ENCODE measurements at regions not wholly inside any gene's neighbourhood (a gene's known extent, or its start where the extent isn't known, plus 50 kb on each side); places are given as distances from the start of the nearest gene placed in this dataset.

DNA sequence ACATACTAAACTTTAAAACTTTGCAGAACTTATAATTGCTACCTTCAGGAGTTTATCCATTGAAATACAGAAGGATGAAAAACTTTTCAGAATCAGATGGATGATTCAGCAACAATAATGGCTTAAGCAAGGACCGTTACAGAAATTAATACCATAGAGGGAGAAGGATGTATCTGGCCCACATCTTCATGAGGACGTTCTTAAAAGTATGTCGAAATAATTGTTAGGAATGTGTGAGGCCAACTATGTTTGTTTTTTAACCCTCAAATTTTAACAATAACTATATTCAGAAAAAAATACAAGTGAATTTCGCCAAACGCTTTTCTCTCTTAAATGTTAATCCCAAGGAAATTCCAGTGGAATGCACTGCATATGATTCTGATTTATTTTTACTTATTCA lies 105.2 kb upstream of the EPHA3 start:
- Histone ChIP-seq H3K36me3 (ENCODE audit: insufficient read depth) (no peaks in the 10 kb centered on the region), H2AFZ (no peak overlapping the region), H4K20me1 (replicated peaks; ENCODE audit: insufficient read depth) (no peaks in the 10 kb centered on the region), H3F3A (replicated peaks; ENCODE audit: low read depth) (no peaks in the 10 kb centered on the region), H3K27ac (ENCODE audit: low read depth) (no peak overlapping the region), H3K27me3 (ENCODE audit: insufficient read depth) (no peaks in the 10 kb centered on the region), H3K4me3 (no peak overlapping the region), H3K4me2 (no peak overlapping the region), H3K4me1 (ENCODE audit: insufficient read depth) (no peaks in the 10 kb centered on the region), H3K9me2 (ENCODE audit: insufficient read depth) (no peaks in the 10 kb centered on the region), H3K79me2 (replicated peaks; ENCODE audit: insufficient read depth) (no peaks in the 10 kb centered on the region)
- H3K4me1 Mint-ChIP-seq, result no peaks in the 10 kb centered on the region
- H3K27ac Mint-ChIP-seq, result no peak overlapping the region
- no peaks in the 10 kb centered on the region for H3K27me3 Mint-ChIP-seq (ENCODE audit: insufficient read depth, low read depth, poor library complexity)
- no peak overlapping the region for H3K4me3 Mint-ChIP-seq
- DNase-seq (ENCODE audit: low spot score) (no peak), ATAC-seq (no peak)
- peaks cover 3% of the 10 kb centered on the region; the same call in 1 of the 3 replicates for H3K9me3 Mint-ChIP-seq
- no peaks in the 10 kb centered on the region for H3K36me3 Mint-ChIP-seq (ENCODE audit: low read depth)
- TF ChIP-seq REST (IDR thresholded peaks at IDR 0.05; ENCODE audit: unreplicated experiment) (no peak), JUNB (IDR thresholded peaks at IDR 0.05; ENCODE audit: unreplicated experiment) (no peak), POLR2AphosphoS5 (IDR thresholded peaks at IDR 0.05; ENCODE audit: low read depth) (no peak), ZNF331 (CRISPR knock-in tag; IDR thresholded peaks at IDR 0.05; ENCODE audit: low read depth) (no peak), ZNF114 (CRISPR knock-in tag; IDR thresholded peaks at IDR 0.05) (no peak), STAT1 (IDR thresholded peaks at IDR 0.05; ENCODE audit: unreplicated experiment) (no peak), ZNF462 (CRISPR knock-in tag; IDR thresholded peaks at IDR 0.05) (no peak), EZH2 (IDR thresholded peaks at IDR 0.05; ENCODE audit: low read depth, unreplicated experiment) (no peak), CREB1 (CRISPR knock-in tag; IDR thresholded peaks at IDR 0.05; ENCODE audit: low read depth) (no peak)

All from GM23338 (cell line).